Thymus (tissue), 11 donors: ENCODE measurements at regions not wholly inside any gene's neighbourhood (a gene's known extent, or its start where the extent isn't known, plus 50 kb on each side); places are given as distances from the start of the nearest gene placed in this dataset.
A peak's percentile ranks its signal among the peaks of the same experiment; 100 is the strongest.
"Not testable (repeated sequence)": the region's sequence is repeated elsewhere in the genome, so short reads cannot be mapped to it uniquely, and the experiment has no call there.

ENCODE experiments used
- DNase-seq, 9 donors: peaks; one replicate each; pipeline ENCODE4 v3.0.0-alpha.2; 2013; ENCODE audit warnings: low spot score in 9 of 9, low read depth in 6 of 9, missing footprints in 1 of 9
- H3K27ac ChIP-seq, 2 donors: one replicate each; pipeline ENCODE4 v1.5.1; 2013; ENCODE audit warnings: control low read depth in 1 of 2, low read depth in 1 of 2, low read length in 1 of 2, mild to moderate bottlenecking in 1 of 2, moderate library complexity in 1 of 2
- H3K27me3 ChIP-seq, 2 donors: one replicate each; pipeline ENCODE4 v1.5.1; 2013; ENCODE audit warnings: low read length in 1 of 2; ENCODE audit not compliant: control insufficient read depth in 2 of 2, insufficient read depth in 1 of 2
- H3K36me3 ChIP-seq, 2 donors: one replicate each; pipeline ENCODE4 v1.5.1; 2013; ENCODE audit warnings: low read length in 1 of 2, mild to moderate bottlenecking in 1 of 2, moderate library complexity in 1 of 2; ENCODE audit not compliant: control insufficient read depth in 2 of 2, insufficient read depth in 2 of 2
- H3K4me1 ChIP-seq, 2 donors: one replicate each; pipeline ENCODE4 v1.5.1; 2013; ENCODE audit warnings: low read length in 2 of 2; ENCODE audit not compliant: control insufficient read depth in 2 of 2, insufficient read depth in 2 of 2
- H3K4me3 ChIP-seq, 2 donors: one replicate each; pipeline ENCODE4 v1.5.1; 2013; ENCODE audit warnings: low read length in 2 of 2, control low read depth in 1 of 2, mild to moderate bottlenecking in 1 of 2
- H3K9me3 ChIP-seq, 2 donors: one replicate each; pipeline ENCODE4 v1.5.1; 2013; ENCODE audit warnings: low read length in 1 of 2, mild to moderate bottlenecking in 1 of 2; ENCODE audit not compliant: control insufficient read depth in 2 of 2, insufficient read depth in 1 of 2
- WGBS: extraction: QIAGEN DNeasy Blood & Tissue Kit; methylation state at CpG from one replicate; pipeline ENCODE4 v1.1.7; 2013; 5-methylcytosine and 5-hydroxymethylcytosine counted together
- donor health status: healthy.

GRCh38 chr17:21542991-21543390 lies 149.3 kb upstream of the KCNJ18 start:
- DNase-seq, result no peak
- no peak overlapping the region for H3K27ac ChIP-seq
- H3K9me3 ChIP-seq, result no peaks in the 10 kb centered on the region
- no peaks in the 10 kb centered on the region for H3K4me1 ChIP-seq
- no peaks in the 10 kb centered on the region for H3K36me3 ChIP-seq
- WGBS, result 90% methylated on average over 4 of the region's 4 CpGs
- no peaks in the 10 kb centered on the region for H3K27me3 ChIP-seq
- H3K4me3 ChIP-seq, result no peak overlapping the region

- Histone ChIP-seq H3K36me3 (no peaks in the 10 kb centered on the region), H3K27ac (no peak overlapping the region), H3K9me3 (no peaks in the 10 kb centered on the region), H3K4me3 (no peak overlapping the region), H3K4me1 (no peaks in the 10 kb centered on the region), H3K27me3 (peaks cover 2 to 4% of the 10 kb centered on the region in 2 donors)
- DNase-seq, result no peak
- 74% methylated on average over 3 of the region's 3 CpGs for WGBS
Observed at GRCh38 chr17:21545064-21545463, 147.3 kb upstream of the KCNJ18 start.

GRCh38 chr17:21548236-21548635 lies 144.1 kb upstream of the KCNJ18 start:
- H3K9me3 ChIP-seq, result no peaks in the 10 kb centered on the region
- no peak overlapping the region for H3K27ac ChIP-seq
- DNase-seq, result no peak
- peaks cover 11 to 15% of the 10 kb centered on the region in 2 donors for H3K27me3 ChIP-seq
- H3K4me1 ChIP-seq, result peaks cover 0 to 4% of the 10 kb centered on the region in 2 donors
- WGBS, result 99% methylated on average over 3 of the region's 3 CpGs
- no peak overlapping the region for H3K4me3 ChIP-seq
- H3K36me3 ChIP-seq, result no peaks in the 10 kb centered on the region

GRCh38 chr17:21549107-21549687 lies 143.1 kb upstream of the KCNJ18 start:
- H3K36me3 ChIP-seq, result no peaks in the 10 kb centered on the region

GRCh38 chr17:21550031-21550430 lies 142.3 kb upstream of the KCNJ18 start:
- H3K36me3 ChIP-seq, H3K9me3 ChIP-seq, DNase-seq, H3K4me1 ChIP-seq, H3K4me3 ChIP-seq, H3K27ac ChIP-seq: not testable (repeated sequence)
- H3K27me3 ChIP-seq, result peaks cover 11 to 15% of the 10 kb centered on the region in 2 donors
- 97% methylated on average over 3 of the region's 3 CpGs for WGBS

More at GRCh38 chr17:21549107-21549687, 143.1 kb upstream of the KCNJ18 start:
- Histone ChIP-seq H3K9me3 (no peaks in the 10 kb centered on the region), H3K27ac (no peak overlapping the region), H3K4me3 (no peak overlapping the region), H3K27me3 (peaks cover 11 to 15% of the 10 kb centered on the region in 2 donors), H3K4me1 (peaks cover 0 to 4% of the 10 kb centered on the region in 2 donors)
- 91% methylated on average over 1 of the region's 1 CpG for WGBS
- no peak for DNase-seq

- no peaks in the 10 kb centered on the region for H3K36me3 ChIP-seq
- peaks cover 0 to 4% of the 10 kb centered on the region in 2 donors for H3K4me1 ChIP-seq
- peak in 8 of 9 donors; percentile 23 to 67 (median 40) for DNase-seq
- 2% methylated on average over 75 of the region's 75 CpGs for WGBS
- H3K9me3 ChIP-seq, result no peaks in the 10 kb centered on the region
- H3K27ac ChIP-seq, result no peak overlapping the region
- peak overlapping the region; percentile 46 to 64 for H3K4me3 ChIP-seq
- peaks cover 11 to 15% of the 10 kb centered on the region in 2 donors for H3K27me3 ChIP-seq
Observed at GRCh38 chr17:21551081-21551881, 141.0 kb upstream of the KCNJ18 start.

GRCh38 chr17:21558921-21559320 lies 133.4 kb upstream of the KCNJ18 start:
- WGBS, result 93% methylated on average over 7 of the region's 7 CpGs
- not testable (repeated sequence) for H3K27me3 ChIP-seq, DNase-seq, H3K9me3 ChIP-seq, H3K4me3 ChIP-seq, H3K4me1 ChIP-seq, H3K36me3 ChIP-seq, H3K27ac ChIP-seq

- 83% methylated on average over 3 of the region's 3 CpGs for WGBS
- DNase-seq, result no peak
- Histone ChIP-seq H3K4me3 (no peak overlapping the region), H3K9me3 (no peaks in the 10 kb centered on the region), H3K4me1 (no peaks in the 10 kb centered on the region), H3K27ac (no peak overlapping the region), H3K27me3 (no peaks in the 10 kb centered on the region), H3K36me3 (no peaks in the 10 kb centered on the region)
Observed at GRCh38 chr17:21564262-21564661, 128.1 kb upstream of the KCNJ18 start.

- H3K4me3 ChIP-seq, H3K36me3 ChIP-seq, H3K27me3 ChIP-seq, H3K27ac ChIP-seq, DNase-seq, H3K4me1 ChIP-seq, H3K9me3 ChIP-seq: not testable (repeated sequence)
- 94% methylated on average over 6 of the region's 6 CpGs for WGBS
Observed at GRCh38 chr17:21564757-21565156, 127.6 kb upstream of the KCNJ18 start.
